ENCODE measurements at regions not wholly inside any gene's neighbourhood (a gene's known extent, or its start where the extent isn't known, plus 50 kb on each side); places are given as distances from the start of the nearest gene placed in this dataset.

GRCh38 chr20:23201658-23202057, 115.5 kb upstream of the CD93 start:
- no peak for DNase-seq

- DNase-seq, result peak; percentile 55
Observed at GRCh38 chr20:23200914-23201313, 114.8 kb upstream of the CD93 start.

- no peak for DNase-seq
Observed at GRCh38 chr20:23200413-23200812, 114.3 kb upstream of the CD93 start.

- DNase-seq, result no peak
Observed at GRCh38 chr20:23199356-23199755, 113.2 kb upstream of the CD93 start.

- no peak for DNase-seq
Observed at GRCh38 chr20:23198815-23199214, 112.7 kb upstream of the CD93 start.

- no peak for DNase-seq
Observed at GRCh38 chr20:23197836-23198235, 111.7 kb upstream of the CD93 start.

GRCh38 chr20:23195636-23196035, 109.5 kb upstream of the CD93 start:
- DNase-seq, result no peak

GRCh38 chr20:23193801-23194384, 107.8 kb upstream of the CD93 start:
- DNase-seq, result no peak

GRCh38 chr20:23192469-23192868, 106.3 kb upstream of the CD93 start:
- DNase-seq, result no peak

GRCh38 chr20:23190557-23190956, 104.4 kb upstream of the CD93 start:
- no peak for DNase-seq

- DNase-seq, result no peak
Observed at GRCh38 chr20:23189854-23190253, 103.7 kb upstream of the CD93 start.

- DNase-seq, result no peak
Observed at GRCh38 chr20:23189341-23189740, 103.2 kb upstream of the CD93 start.

GRCh38 chr20:23188377-23189169, 102.4 kb upstream of the CD93 start:
- DNase-seq, result no peak

- no peak for DNase-seq
Observed at GRCh38 chr20:23187751-23188150, 101.6 kb upstream of the CD93 start.

GRCh38 chr20:23186808-23187207, 100.7 kb upstream of the CD93 start:
- DNase-seq, result no peak

- no peak for DNase-seq
Observed at GRCh38 chr20:23180451-23180921, 94.4 kb upstream of the CD93 start.

- no peak for DNase-seq
Observed at GRCh38 chr20:23179766-23180403, 93.8 kb upstream of the CD93 start.

- DNase-seq, result no peak
Observed at GRCh38 chr20:23178806-23179205, 92.7 kb upstream of the CD93 start.

- no peak for DNase-seq
Observed at GRCh38 chr20:23174821-23175220, 88.7 kb upstream of the CD93 start.

- no peak for DNase-seq
Observed at GRCh38 chr20:23167431-23167830, 81.3 kb upstream of the CD93 start.

GRCh38 chr20:23166563-23166962, 80.4 kb upstream of the CD93 start:
- DNase-seq, result no peak

- DNase-seq, result no peak
Observed at GRCh38 chr20:23165964-23166363, 79.8 kb upstream of the CD93 start.

- no peak for DNase-seq
Observed at GRCh38 chr20:23165307-23165750, 79.2 kb upstream of the CD93 start.

- no peak for DNase-seq
Observed at GRCh38 chr20:23164176-23164601, 78.1 kb upstream of the CD93 start.

All from NCI-H748 treated with DMSO at 0.1 percent for 48 hours (cell line).